ENCODE measurements at regions not wholly inside any gene's neighbourhood (a gene's known extent, or its start where the extent isn't known, plus 50 kb on each side); places are given as distances from the start of the nearest gene placed in this dataset.

- no peak for TF ChIP-seq CTCF (IDR thresholded peaks at IDR 0.05)
- DNase-seq: no peak
- no peaks in the 10 kb centered on the region for H3K27me3 ChIP-seq
Measured at GRCh38 chr9:17062497-17062896, 72.3 kb upstream of the CNTLN start.

GRCh38 chr9:17060450-17060849 lies 74.4 kb upstream of the CNTLN start:
- Histone ChIP-seq H3K27me3 (no peaks in the 10 kb centered on the region), H3K27ac (no peak overlapping the region), H3K4me1 (no peaks in the 10 kb centered on the region), H3K36me3 (no peaks in the 10 kb centered on the region), H3K9me3 (no peaks in the 10 kb centered on the region), H3K4me3 (no peak overlapping the region)
- DNase-seq: no peak
- intact Hi-C loops (cut with DNase I; ENCODE audit: low total_unique reads): no loop called here
- TF ChIP-seq CTCF (IDR thresholded peaks at IDR 0.05): no peak

More at GRCh38 chr9:17062497-17062896, 72.3 kb upstream of the CNTLN start:
- H3K27ac ChIP-seq: no peak overlapping the region
- intact Hi-C loops (cut with DNase I; ENCODE audit: low total_unique reads): no loop called here
- no peaks in the 10 kb centered on the region for H3K9me3 ChIP-seq
- no peak overlapping the region for H3K4me3 ChIP-seq
- H3K36me3 ChIP-seq: no peaks in the 10 kb centered on the region
- H3K4me1 ChIP-seq: no peaks in the 10 kb centered on the region

- intact Hi-C loops (cut with DNase I; ENCODE audit: low total_unique reads): no loop called here
- no peak for DNase-seq
- no peak overlapping the region for H3K4me3 ChIP-seq
- H3K27ac ChIP-seq: no peak overlapping the region
- no peaks in the 10 kb centered on the region for H3K36me3 ChIP-seq
- H3K4me1 ChIP-seq: no peaks in the 10 kb centered on the region
- H3K9me3 ChIP-seq: no peaks in the 10 kb centered on the region
- H3K27me3 ChIP-seq: no peaks in the 10 kb centered on the region
- no peak for TF ChIP-seq CTCF (IDR thresholded peaks at IDR 0.05)
Measured at GRCh38 chr9:17059465-17059864, 75.4 kb upstream of the CNTLN start.

GRCh38 chr9:17057729-17058128 lies 77.1 kb upstream of the CNTLN start:
- intact Hi-C loops (cut with DNase I; ENCODE audit: low total_unique reads): no loop called here
- no peak for DNase-seq
- H3K27me3 ChIP-seq: no peaks in the 10 kb centered on the region
- H3K4me1 ChIP-seq: no peaks in the 10 kb centered on the region
- no peak overlapping the region for H3K4me3 ChIP-seq
- TF ChIP-seq CTCF (IDR thresholded peaks at IDR 0.05): no peak
- H3K27ac ChIP-seq: no peak overlapping the region
- no peaks in the 10 kb centered on the region for H3K9me3 ChIP-seq
- H3K36me3 ChIP-seq: no peaks in the 10 kb centered on the region

- Histone ChIP-seq H3K27me3 (no peaks in the 10 kb centered on the region), H3K27ac (no peak overlapping the region), H3K9me3 (no peaks in the 10 kb centered on the region), H3K4me3 (no peak overlapping the region), H3K4me1 (no peaks in the 10 kb centered on the region), H3K36me3 (no peaks in the 10 kb centered on the region)
- intact Hi-C loops (cut with DNase I; ENCODE audit: low total_unique reads): no loop called here
- DNase-seq: no peak
- no peak for TF ChIP-seq CTCF (IDR thresholded peaks at IDR 0.05)
Measured at GRCh38 chr9:17052626-17053025, 82.2 kb upstream of the CNTLN start.

GRCh38 chr9:17045381-17045940 lies 89.4 kb upstream of the CNTLN start:
- DNase-seq: no peak
- no peak overlapping the region for H3K4me3 ChIP-seq
- no peaks in the 10 kb centered on the region for H3K4me1 ChIP-seq
- intact Hi-C loops (cut with DNase I; ENCODE audit: low total_unique reads): no loop called here
- no peak for TF ChIP-seq CTCF (IDR thresholded peaks at IDR 0.05)
- H3K27ac ChIP-seq: no peak overlapping the region
- H3K36me3 ChIP-seq: no peaks in the 10 kb centered on the region
- H3K9me3 ChIP-seq: no peaks in the 10 kb centered on the region
- no peaks in the 10 kb centered on the region for H3K27me3 ChIP-seq
